DMS 273 (cell line): ENCODE measurements at regions not wholly inside any gene's neighbourhood (a gene's known extent, or its start where the extent isn't known, plus 50 kb on each side); places are given as distances from the start of the nearest gene placed in this dataset.

Source experiments
- DNase-seq: peaks from one replicate; lab custom pipeline; 2025; ENCODE audit not compliant: unreplicated experiment; lab: John Stamatoyannopoulos, UW

- DNase-seq = peak; percentile 55
Measured at GRCh38 chr13:107866032-107866940, 349.1 kb downstream of the LIG4 start.

GRCh38 chr13:107865643-107866031, 349.7 kb downstream of the LIG4 start:
- DNase-seq = no peak

GRCh38 chr13:107865318-107865575, 350.1 kb downstream of the LIG4 start:
- DNase-seq = peak; percentile 2

GRCh38 chr13:107864543-107865317, 350.6 kb downstream of the LIG4 start:
- peak; percentile 47 for DNase-seq

- no peak for DNase-seq
Measured at GRCh38 chr13:107860284-107860683, 355.1 kb downstream of the LIG4 start.

- no peak for DNase-seq
Measured at GRCh38 chr13:107854880-107855279, 360.5 kb downstream of the LIG4 start.

- no peak for DNase-seq
Measured at GRCh38 chr13:107852072-107852471, 363.3 kb downstream of the LIG4 start.

- no peak for DNase-seq
Measured at GRCh38 chr13:107851670-107852069, 363.7 kb downstream of the LIG4 start.

GRCh38 chr13:107847406-107847805, 367.9 kb downstream of the LIG4 start:
- no peak for DNase-seq

- DNase-seq = no peak
Measured at GRCh38 chr13:107846642-107847041, 368.7 kb downstream of the LIG4 start.

GRCh38 chr13:107845911-107846310, 369.4 kb downstream of the LIG4 start:
- DNase-seq = no peak

- no peak for DNase-seq
Measured at GRCh38 chr13:107843681-107844080, 371.7 kb downstream of the LIG4 start.

- DNase-seq = no peak
Measured at GRCh38 chr13:107843281-107843680, 372.1 kb downstream of the LIG4 start.

- DNase-seq = no peak
Measured at GRCh38 chr13:107842562-107843180, 372.7 kb downstream of the LIG4 start.

GRCh38 chr13:107838588-107839161, 376.7 kb downstream of the LIG4 start:
- DNase-seq = no peak

- DNase-seq = no peak
Measured at GRCh38 chr13:107836685-107837084, 378.7 kb downstream of the LIG4 start.

- DNase-seq = no peak
Measured at GRCh38 chr13:107835339-107836018, 379.9 kb downstream of the LIG4 start.

- no peak for DNase-seq
Measured at GRCh38 chr13:107834717-107835116, 380.6 kb downstream of the LIG4 start.

GRCh38 chr13:107834281-107834680, 381.1 kb downstream of the LIG4 start:
- no peak for DNase-seq

- DNase-seq = no peak
Measured at GRCh38 chr13:107832500-107833100, 382.7 kb downstream of the LIG4 start.

GRCh38 chr13:107830804-107831203, 384.5 kb downstream of the LIG4 start:
- DNase-seq = no peak
